GM19240 (cell line): ENCODE measurements at regions not wholly inside any gene's neighbourhood (a gene's known extent, or its start where the extent isn't known, plus 50 kb on each side); places are given as distances from the start of the nearest gene placed in this dataset.

Experiments used
- DNase-seq: peaks from one replicate; pipeline ENCODE4 v3.0.0; 2011; ENCODE audit warnings: low spot score; ENCODE audit not compliant: insufficient read length

GRCh38 chr13:106755542-106755941 is 187.6 kb upstream of the ARGLU1 start:
- DNase-seq, result no peak

GRCh38 chr13:106753251-106753650 is 185.3 kb upstream of the ARGLU1 start:
- DNase-seq, result no peak

- DNase-seq, result no peak
These were observed 184.7 kb upstream of the ARGLU1 start for GRCh38 chr13:106752584-106753170.

DNA sequence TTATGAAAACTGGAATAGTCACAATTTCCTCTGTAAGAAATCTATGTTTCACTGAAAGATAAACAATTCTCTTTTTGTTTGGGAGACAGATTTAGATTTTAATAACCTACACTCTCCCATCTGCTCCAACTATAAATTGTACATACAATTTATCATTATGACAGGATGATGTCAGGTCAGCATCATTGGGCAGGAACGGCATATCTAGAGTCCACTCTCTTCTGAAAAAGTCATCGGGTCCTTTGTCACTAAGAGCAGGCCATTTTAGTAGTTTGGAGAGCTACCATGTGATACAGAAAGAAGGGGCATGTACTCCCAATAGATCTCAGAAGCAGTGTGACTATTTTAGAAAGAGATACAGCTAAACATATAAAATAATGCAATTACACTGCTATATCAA is 180.8 kb upstream of the ARGLU1 start:
- DNase-seq, result no peak

- no peak for DNase-seq
These were observed 176.6 kb upstream of the ARGLU1 start for GRCh38 chr13:106744516-106744915.

DNA sequence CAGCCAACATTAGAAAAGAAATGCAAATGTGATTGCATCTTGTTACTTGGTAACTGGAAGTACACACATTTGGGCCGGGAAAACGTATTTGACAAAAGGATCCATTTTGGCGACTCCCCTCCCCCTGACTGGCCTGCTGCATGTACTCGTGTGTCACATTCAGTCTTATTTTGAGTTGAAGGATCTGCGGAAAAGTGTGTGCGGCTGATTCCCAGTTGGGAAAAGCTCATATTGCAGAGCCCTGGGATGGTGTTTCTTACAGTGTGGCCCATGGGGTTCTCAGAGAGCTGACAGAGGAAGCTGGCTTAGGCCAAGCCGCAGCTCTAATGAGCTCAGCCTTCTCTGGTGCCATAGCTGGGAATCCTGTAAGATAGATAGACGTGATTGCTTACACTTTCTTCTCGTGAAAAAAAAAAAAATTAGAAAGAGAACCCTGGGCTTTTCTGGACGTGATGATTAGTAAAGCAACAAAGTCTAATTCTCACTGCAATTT is 170.3 kb upstream of the ARGLU1 start:
- DNase-seq, result no peak

DNA sequence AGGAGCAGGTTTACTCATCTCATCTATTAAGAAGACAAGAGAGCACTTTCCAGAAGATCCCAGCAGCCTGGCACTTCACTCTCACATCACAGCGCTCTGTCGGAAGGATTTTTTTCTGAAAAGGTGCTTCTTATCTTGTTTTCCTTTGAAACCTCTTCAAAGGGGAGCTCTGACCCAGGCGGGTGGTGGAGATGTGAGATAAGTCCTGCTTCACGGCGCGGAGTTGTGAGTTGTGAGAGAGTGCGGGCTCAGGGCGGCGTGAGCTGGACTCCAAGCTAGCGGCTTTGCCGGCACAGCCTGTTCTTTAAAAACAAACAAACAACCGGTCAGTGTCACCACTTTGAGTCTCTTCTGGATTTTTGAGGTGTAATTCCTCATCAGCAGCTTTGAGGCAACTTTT is 169.0 kb upstream of the ARGLU1 start:
- no peak for DNase-seq

- DNase-seq, result no peak
These were observed 166.3 kb upstream of the ARGLU1 start for GRCh38 chr13:106734198-106734597.

DNA sequence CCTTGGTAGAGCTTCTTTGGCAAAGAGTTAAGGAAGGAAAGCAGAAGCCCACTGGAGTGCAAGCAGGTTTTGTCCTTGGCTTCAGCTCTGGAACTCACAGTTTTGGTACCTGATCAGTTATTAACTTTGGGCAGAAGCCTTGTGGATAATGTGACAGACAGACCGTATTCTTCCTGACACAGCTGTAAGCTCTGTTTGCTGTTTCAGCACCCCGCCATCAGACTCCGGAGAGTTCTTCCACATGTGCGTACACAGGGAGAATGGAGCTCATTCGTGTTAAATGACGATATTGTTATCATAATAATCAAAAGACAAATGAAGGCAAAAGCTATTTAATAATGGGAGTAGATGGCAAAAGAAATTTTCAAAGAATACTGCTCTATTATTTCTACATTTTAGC is 155.1 kb upstream of the ARGLU1 start:
- DNase-seq, result no peak

GRCh38 chr13:106722620-106723019 is 154.7 kb upstream of the ARGLU1 start:
- no peak for DNase-seq

- no peak for DNase-seq
These were observed 153.7 kb upstream of the ARGLU1 start for GRCh38 chr13:106721599-106721998.

GRCh38 chr13:106714271-106714982 is 146.5 kb upstream of the ARGLU1 start:
- no peak for DNase-seq

DNA sequence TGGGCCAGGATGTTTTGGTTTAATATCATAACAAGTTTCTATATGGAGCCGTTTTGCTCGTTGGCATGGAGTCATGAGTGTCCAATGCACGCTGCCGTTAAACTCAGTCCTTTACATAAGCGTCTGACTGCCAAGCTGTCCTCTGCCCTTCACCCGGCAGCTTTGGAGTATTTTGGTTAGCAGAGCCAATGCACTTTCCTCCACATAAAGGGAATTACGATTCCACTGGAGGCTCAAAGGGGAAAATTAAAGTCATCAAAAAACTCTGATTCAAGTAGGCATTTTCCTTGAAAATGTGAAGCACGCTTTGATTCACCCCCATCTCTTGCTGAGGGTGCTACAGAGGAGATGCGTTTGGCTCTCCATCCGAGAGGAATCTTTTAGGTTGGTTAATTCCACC is 144.4 kb upstream of the ARGLU1 start:
- no peak for DNase-seq

GRCh38 chr13:106710266-106710665 is 142.3 kb upstream of the ARGLU1 start:
- no peak for DNase-seq

DNA sequence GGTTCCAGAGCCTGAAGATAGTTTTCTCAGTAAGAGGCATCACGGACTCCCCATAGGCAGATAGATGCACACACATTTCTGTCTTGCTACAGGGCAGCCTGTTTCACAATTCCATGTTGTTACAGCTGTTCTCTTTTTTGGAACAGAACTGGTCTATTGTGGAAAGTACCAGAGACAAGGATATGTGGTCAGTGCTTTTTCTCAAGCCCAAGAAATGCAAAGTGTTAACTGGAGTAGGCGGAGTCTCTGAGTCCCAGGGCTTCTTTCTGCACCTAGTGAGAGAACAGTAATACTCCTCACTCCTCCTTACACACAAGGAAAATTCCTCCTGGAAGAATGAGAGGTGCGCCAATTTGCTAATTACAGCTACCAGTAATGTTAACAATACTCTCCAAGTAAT is 141.6 kb upstream of the ARGLU1 start:
- DNase-seq, result no peak

GRCh38 chr13:106702505-106702904 is 134.6 kb upstream of the ARGLU1 start:
- DNase-seq, result no peak

DNA sequence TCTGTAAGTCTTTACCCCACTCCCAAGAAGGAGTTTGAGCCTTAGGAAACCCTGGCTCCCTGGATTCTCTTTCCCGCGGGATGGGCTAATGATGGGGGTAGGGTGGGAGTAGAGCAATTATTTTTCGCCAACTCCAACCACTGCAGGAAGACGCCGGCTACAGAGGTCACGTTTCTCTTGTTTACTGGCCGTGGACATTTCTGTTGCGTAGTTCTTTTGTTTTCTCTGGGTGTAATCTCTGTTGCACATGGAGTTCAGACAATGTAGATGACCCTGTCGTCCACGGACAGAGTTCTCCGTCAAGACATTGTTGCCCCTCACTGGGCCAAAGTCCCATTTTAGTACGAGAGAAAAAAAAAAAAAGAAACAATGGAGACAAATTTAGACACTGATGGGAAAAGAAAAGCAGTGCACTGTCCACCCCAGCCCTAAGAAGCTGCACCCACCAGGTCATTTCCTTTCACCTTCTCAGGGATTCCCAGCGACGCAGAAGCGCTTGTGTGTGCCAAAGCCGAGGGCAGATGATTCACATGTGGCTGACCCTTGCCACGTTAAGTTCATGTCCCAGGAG is 133.9 kb upstream of the ARGLU1 start:
- DNase-seq, result no peak

DNA sequence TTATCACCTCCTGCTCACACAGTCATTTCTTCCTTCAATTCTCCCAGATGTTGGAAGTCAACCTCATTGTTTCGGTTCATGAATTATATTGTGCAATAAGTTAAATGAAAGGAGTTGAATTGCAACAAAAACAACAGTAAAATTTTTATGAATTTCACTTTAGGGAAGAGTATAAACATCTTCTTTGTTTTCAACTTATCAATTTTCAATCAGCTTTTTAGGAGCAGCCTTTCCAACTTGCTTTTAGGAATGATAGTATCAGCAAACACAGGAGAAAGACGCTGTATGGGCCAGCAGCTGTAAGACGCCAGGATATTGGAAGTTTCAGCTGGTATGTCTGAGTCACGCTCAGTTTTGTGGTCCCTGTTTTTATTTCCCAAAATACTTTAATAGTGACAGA is 132.5 kb upstream of the ARGLU1 start:
- no peak for DNase-seq

GRCh38 chr13:106700007-106700406 is 132.1 kb upstream of the ARGLU1 start:
- no peak for DNase-seq

DNA sequence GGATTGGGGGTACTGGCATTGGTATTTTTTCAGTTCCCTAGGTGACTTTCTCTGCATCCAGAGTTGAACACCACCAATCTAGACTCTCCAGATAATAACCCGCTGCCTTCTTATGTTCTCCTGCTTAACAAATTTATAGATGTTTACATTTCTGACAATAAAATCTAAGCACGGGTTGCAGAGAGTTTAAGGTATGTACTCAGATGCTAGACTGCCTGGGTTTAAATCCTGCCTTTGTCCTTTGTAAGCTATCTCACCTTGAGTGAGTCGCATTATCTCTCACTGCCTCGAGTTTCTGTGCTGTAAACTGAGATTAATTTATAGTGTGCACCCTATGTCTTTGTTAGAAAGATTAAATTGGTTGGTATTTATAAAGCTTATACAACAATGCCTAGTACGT is 131.4 kb upstream of the ARGLU1 start:
- DNase-seq, result no peak

DNA sequence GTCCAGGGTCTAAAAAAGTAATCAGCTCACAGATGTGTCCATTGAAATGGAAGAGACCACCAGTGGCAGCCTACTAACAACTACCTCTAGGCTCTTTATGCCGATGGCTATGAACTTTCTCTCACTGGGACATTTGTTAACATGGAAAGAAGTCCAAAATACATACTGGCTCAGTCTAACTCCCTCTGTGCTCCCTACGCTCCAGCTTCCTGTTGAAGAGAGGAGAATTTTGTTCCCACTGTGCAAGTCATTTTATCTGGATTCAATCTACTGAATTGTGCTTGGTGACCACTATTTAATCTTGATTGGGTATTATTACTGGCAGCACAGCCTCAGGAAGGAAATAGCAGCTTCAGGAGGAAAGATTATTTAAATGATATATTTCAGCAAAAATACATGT is 128.8 kb upstream of the ARGLU1 start:
- no peak for DNase-seq

DNA sequence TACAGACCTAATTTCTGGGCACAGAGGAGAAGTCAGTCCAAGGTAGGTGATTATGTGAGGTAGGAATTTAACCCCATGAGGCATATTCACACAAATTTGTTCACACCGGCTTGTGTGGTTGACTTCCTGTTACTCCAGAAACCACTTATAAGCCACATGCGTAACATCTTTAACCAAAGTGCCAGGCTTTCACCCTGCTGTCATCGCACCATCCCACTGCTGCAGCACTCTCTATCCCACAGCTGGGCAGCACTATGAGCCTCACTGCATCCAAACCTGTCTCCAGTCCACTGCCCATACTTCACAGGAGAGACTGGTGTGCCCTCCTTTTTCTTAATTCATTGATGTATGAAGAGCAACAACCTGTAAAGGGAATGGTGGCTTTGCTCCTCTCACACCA is 128.2 kb upstream of the ARGLU1 start:
- no peak for DNase-seq

- no peak for DNase-seq
These were observed 127.2 kb upstream of the ARGLU1 start for GRCh38 chr13:106695139-106695538.
